ENCODE measurements at regions not wholly inside any gene's neighbourhood (a gene's known extent, or its start where the extent isn't known, plus 50 kb on each side); places are given as distances from the start of the nearest gene placed in this dataset.

DNA sequence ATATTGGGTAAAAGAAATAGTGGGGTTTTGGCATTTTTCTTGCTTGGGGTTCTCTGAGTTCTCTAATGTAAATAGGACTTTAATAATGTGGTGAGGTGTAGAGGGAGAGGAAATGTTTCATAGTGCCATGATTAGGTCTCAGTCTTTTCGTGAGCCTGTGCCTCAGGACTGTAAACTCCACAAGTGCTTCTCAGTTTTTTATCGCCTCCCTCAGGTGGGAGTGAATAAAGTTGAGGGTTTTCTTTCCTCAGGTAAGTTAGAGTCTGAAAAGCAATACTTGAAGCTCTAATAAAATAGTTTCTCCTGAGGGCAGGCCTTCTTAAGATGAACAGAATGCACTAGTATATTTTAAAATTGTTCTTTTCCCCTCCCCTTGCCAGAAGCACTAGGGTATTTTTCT lies 243.1 kb upstream of the SETBP1 start:
- FAIRE-seq (no peak), DNase-seq (ENCODE audit: insufficient read length) (no peak)
- TF ChIP-seq POLR2A (IDR thresholded peaks at IDR 0.05; ENCODE audit: low read depth, low read length) (no peak), TAF1 (IDR thresholded peaks at IDR 0.05; ENCODE audit: borderline replicate concordance, low read depth, low read length) (no peak), POLR2AphosphoS5 (IDR thresholded peaks at IDR 0.05; ENCODE audit: low read depth, low read length) (no peak)

DNA sequence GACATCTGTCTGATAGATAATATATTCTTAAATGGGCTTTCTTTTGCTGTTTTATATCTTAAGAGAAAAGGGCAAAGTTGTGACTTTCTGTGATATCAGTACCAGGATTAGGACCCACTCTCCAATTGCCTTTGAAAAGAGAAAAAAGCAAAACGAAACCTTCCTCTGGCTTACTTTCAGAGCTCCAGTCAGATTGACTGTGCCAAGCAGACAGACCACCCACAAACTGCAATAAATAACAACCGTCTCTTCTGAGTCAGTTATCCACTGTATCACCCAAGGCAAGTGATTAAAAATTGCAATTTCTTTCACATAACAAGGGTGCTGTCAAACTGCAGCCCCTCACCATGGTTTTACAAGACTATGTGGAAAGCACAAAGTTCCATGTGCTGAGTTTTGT lies 230.5 kb upstream of the SETBP1 start:
- FAIRE-seq (no peak), DNase-seq (ENCODE audit: insufficient read length) (no peak)
- TF ChIP-seq POLR2AphosphoS5 (IDR thresholded peaks at IDR 0.05; ENCODE audit: low read depth, low read length) = no peak
- TF ChIP-seq TAF1 (IDR thresholded peaks at IDR 0.05; ENCODE audit: borderline replicate concordance, low read depth, low read length) = no peak
- TF ChIP-seq POLR2A (IDR thresholded peaks at IDR 0.05; ENCODE audit: low read depth, low read length) = no peak

DNA sequence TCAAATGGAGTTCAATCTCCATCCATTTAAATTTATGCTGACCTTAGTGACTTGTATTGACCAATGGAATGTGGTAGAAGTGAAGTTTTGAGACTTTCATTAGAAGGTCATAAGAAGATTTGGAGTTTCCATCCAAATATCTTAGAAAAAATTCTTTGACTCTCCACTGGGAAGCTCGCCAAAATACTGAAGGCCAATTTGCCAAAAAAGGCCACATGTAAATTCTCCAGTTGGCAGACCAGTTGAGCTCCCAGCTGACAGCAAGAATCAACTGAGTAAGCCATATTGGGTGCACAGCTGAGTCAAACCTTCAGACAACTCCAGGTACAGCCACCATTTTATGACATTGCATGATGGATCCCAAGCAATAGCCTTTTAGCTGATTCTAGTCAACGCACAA lies 228.3 kb upstream of the SETBP1 start:
- DNase-seq (ENCODE audit: insufficient read length) = no peak
- no peak for FAIRE-seq
- TF ChIP-seq TAF1 (IDR thresholded peaks at IDR 0.05; ENCODE audit: borderline replicate concordance, low read depth, low read length) = no peak
- TF ChIP-seq POLR2A (IDR thresholded peaks at IDR 0.05; ENCODE audit: low read depth, low read length) = no peak
- TF ChIP-seq POLR2AphosphoS5 (IDR thresholded peaks at IDR 0.05; ENCODE audit: low read depth, low read length) = no peak

DNA sequence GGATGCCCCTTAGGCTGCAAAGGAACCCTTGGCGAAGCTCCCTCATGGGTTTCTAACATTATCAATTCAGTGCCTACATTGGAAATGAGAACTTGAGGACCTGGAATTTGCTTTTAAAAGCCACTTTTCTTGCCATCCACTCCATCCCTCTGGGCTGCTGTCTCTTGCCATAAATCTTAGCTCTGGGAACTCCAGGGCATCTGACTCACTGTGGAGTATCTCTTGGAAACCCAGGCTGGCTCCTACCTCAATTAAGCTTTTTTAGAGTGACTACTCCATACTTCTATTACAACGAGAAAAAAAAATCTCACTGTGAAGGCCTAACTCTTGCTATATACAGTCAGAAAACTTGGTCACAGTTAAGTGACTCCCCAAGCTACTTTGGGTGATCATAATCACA lies 227.2 kb upstream of the SETBP1 start:
- DNase-seq (ENCODE audit: insufficient read length) = no peak
- TF ChIP-seq POLR2A (IDR thresholded peaks at IDR 0.05; ENCODE audit: low read depth, low read length) (no peak), POLR2AphosphoS5 (IDR thresholded peaks at IDR 0.05; ENCODE audit: low read depth, low read length) (no peak), TAF1 (IDR thresholded peaks at IDR 0.05; ENCODE audit: borderline replicate concordance, low read depth, low read length) (no peak)

DNA sequence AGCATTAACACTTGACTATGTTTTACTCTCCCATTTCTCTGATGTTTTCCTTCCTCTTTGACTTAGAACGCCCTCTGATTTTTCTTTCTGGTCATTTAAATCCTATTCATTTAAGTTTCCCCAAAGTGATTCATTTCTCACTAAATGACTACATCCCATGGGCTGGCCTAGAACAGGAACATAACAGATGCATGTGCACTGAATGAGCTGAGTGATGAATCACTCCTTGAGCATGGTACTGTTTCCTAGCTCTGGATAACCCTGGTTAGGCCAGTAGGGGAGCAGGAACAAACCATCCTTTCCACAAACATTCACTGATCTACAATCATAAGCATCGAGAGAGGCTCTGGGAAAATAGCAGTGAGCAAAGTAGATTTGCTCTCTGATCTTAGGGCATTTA lies 221.9 kb upstream of the SETBP1 start:
- no peak for DNase-seq (ENCODE audit: insufficient read length)
- no peak for FAIRE-seq
- TF ChIP-seq TAF1 (IDR thresholded peaks at IDR 0.05; ENCODE audit: borderline replicate concordance, low read depth, low read length) = no peak
- no peak for TF ChIP-seq POLR2A (IDR thresholded peaks at IDR 0.05; ENCODE audit: low read depth, low read length)
- no peak for TF ChIP-seq POLR2AphosphoS5 (IDR thresholded peaks at IDR 0.05; ENCODE audit: low read depth, low read length)

More for the DNA sequence above, 227.2 kb upstream of the SETBP1 start:
- no peak for FAIRE-seq

DNA sequence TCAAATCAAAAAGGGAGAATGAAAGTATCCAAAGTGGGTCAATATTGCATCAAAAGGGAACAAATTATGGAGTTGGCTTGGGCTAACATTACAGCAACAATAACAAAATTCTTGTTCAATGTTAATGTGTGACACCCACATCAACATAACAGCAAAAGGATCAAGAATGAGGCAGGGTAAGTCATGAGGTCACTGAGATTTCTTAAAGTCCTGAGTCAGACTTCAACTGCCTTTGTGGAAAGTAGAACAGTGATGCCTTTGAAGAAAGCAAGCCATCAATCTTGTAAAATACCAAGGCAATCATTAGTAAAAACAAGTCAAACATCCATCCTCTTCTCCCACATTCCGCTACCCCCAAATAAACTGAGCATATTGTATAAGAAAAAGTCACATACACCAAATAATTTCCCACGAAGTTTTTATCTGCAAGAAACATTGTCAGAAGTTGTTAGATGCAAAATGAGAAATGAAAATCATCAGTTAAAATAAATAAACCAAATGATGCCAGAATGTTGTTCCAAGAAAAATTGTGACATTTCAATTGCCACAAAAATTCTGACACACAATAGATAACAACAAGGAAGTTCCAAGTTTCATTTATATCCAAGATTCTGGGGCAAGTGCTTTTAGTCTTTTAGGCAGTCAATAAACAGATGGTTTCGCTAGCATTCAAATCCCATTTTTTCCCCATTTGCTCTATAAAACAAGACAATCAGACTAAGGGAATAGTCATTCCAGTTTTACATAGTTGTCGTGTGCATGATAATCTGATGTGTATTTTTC lies 216.1 kb upstream of the SETBP1 start:
- TF ChIP-seq TAF1 (IDR thresholded peaks at IDR 0.05; ENCODE audit: borderline replicate concordance, low read depth, low read length) = no peak
- no peak for TF ChIP-seq POLR2A (IDR thresholded peaks at IDR 0.05; ENCODE audit: low read depth, low read length)
- TF ChIP-seq POLR2AphosphoS5 (IDR thresholded peaks at IDR 0.05; ENCODE audit: low read depth, low read length) = no peak
- no peak for DNase-seq (ENCODE audit: insufficient read length)
- FAIRE-seq = no peak

DNA sequence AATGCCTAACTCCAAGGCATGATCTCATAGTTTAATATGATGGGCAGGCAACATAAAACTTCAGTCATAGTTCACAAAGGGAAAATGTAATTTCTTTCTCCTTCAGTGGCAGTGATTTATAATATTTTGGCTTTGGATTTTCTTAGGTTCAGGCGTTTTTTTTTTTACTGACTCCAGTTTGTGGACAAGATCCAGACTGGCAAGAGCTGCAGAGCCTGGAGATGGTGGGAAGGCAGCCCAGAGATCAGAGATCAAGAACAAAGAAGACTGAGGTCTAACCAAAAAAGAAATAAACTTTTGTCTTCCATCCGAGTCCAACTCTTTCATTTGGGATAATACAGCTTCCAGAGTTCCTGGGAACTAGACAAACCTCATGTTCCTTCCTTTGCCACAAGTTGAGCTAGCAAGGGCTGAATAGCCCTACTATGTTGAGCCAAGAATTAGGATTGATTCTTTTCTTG lies 215.3 kb upstream of the SETBP1 start:
- DNase-seq (ENCODE audit: insufficient read length) (no peak), FAIRE-seq (no peak)
- TF ChIP-seq TAF1 (IDR thresholded peaks at IDR 0.05; ENCODE audit: borderline replicate concordance, low read depth, low read length) = no peak
- TF ChIP-seq POLR2AphosphoS5 (IDR thresholded peaks at IDR 0.05; ENCODE audit: low read depth, low read length) = no peak
- no peak for TF ChIP-seq POLR2A (IDR thresholded peaks at IDR 0.05; ENCODE audit: low read depth, low read length)

DNA sequence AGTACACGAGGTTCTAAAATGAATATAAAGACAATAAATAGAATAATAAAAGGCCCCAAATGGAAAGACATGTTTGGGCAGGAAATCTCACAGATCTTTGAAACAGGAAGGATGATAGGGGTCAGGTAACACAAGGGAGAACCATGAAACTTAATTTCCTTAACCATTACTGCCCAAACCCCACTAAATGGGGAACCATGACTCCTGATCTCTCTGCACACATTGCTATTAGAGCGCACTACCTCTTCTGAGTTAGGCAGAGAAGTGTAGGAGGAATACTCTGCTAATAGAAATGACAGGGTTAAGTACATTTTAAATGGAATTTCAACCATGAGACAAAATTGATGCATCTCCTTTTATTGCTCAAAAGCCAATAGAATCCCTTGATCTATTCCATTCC lies 213.7 kb upstream of the SETBP1 start:
- DNase-seq (ENCODE audit: insufficient read length) (no peak), FAIRE-seq (no peak)
- TF ChIP-seq POLR2A (IDR thresholded peaks at IDR 0.05; ENCODE audit: low read depth, low read length) = no peak
- no peak for TF ChIP-seq POLR2AphosphoS5 (IDR thresholded peaks at IDR 0.05; ENCODE audit: low read depth, low read length)
- TF ChIP-seq TAF1 (IDR thresholded peaks at IDR 0.05; ENCODE audit: borderline replicate concordance, low read depth, low read length) = no peak

DNA sequence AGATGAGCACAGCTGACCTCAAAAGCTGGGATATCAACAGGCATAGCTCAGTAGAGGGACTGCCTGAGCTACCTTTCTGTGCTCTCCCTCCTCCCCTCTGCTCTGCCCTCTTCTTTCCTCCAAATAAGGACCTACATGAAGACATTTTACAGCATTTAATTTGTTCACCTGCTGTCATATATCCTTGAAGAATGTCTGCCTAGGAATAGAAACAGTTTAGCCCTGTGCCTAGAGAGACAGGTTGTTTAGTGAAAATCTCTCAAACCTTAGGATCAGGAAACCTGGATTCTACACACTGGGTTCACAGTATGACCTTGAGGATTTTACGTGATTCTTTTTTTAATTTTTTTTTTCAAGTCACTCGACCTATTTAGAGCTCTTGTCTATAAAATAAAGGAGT lies 213.0 kb upstream of the SETBP1 start:
- TF ChIP-seq TAF1 (IDR thresholded peaks at IDR 0.05; ENCODE audit: borderline replicate concordance, low read depth, low read length) (no peak), POLR2AphosphoS5 (IDR thresholded peaks at IDR 0.05; ENCODE audit: low read depth, low read length) (no peak), POLR2A (IDR thresholded peaks at IDR 0.05; ENCODE audit: low read depth, low read length) (no peak)
- DNase-seq (ENCODE audit: insufficient read length) (no peak), FAIRE-seq (no peak)

DNA sequence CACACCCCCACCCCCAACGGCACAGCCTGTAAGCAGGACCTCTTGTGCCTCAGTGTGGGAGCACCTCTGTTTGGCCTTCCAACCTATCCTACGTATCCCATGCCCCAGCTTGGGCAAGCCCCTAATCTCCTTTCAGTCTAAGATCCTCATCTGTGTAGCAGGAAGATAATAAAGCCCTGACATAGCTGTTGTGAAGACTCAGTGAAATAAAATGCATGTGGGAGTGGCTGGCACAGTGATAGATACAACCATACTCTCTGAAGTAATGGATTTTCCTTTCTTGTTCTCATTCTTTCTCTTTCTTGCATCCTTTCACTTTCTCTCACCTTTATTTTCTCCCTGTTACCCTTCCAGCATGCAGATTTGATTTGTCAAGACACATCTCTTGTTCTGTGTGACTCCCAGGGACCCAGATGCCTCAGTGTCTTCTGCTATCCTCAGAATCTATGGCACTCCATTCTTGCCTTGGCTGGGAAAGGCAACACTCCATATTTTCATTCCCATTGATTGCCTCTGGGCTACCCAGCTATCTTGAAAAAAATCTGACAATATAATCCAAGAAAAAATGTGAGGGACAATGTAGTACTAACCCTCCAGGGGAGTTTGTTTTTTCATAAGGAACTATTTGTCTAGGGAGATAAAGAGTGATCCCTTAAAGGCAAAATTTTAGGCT lies 207.2 kb upstream of the SETBP1 start:
- DNase-seq (ENCODE audit: insufficient read length) (no peak), FAIRE-seq (no peak)
- TF ChIP-seq POLR2AphosphoS5 (IDR thresholded peaks at IDR 0.05; ENCODE audit: low read depth, low read length) (no peak), TAF1 (IDR thresholded peaks at IDR 0.05; ENCODE audit: borderline replicate concordance, low read depth, low read length) (no peak), POLR2A (IDR thresholded peaks at IDR 0.05; ENCODE audit: low read depth, low read length) (no peak)

DNA sequence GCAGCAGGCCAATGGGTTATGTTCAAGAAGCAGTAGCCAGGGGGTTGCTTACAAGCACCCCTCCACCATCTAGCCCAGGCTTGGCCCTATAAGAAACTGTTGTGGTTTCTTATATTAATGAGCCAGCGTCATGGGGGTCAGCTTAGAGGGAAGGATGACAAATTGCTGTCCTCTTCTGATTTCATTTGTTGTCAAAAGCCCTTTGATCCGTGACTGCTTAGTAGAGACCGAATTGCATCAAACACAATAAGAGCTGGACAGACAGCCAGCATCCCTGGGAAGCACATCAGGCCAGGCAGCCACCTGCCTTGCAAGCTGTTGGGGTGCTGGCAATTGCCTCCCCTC lies 206.6 kb upstream of the SETBP1 start:
- no peak for FAIRE-seq
- TF ChIP-seq POLR2AphosphoS5 (IDR thresholded peaks at IDR 0.05; ENCODE audit: low read depth, low read length) (no peak), POLR2A (IDR thresholded peaks at IDR 0.05; ENCODE audit: low read depth, low read length) (no peak), TAF1 (IDR thresholded peaks at IDR 0.05; ENCODE audit: borderline replicate concordance, low read depth, low read length) (no peak)
- no peak for DNase-seq (ENCODE audit: insufficient read length)

DNA sequence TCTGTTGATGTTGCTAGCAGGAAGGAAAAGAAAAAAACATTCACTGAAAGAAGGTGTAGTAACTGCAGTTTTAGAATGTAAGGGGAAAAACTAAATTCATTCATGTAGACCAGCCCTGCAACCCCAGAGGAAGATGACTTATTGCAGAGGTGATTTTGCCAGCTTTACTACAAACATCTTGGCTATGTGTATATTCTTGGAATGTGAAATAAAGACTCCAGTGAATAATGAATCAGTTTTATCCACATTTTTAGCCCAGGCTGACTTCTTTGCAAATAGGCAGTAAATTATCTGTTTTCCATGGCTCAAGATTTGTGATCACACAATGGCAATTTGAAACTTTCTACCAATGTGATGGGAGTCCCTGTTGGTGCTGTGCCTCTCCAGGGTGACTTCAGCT lies 206.1 kb upstream of the SETBP1 start:
- FAIRE-seq (no peak), DNase-seq (ENCODE audit: insufficient read length) (no peak)
- TF ChIP-seq POLR2A (IDR thresholded peaks at IDR 0.05; ENCODE audit: low read depth, low read length) (no peak), TAF1 (IDR thresholded peaks at IDR 0.05; ENCODE audit: borderline replicate concordance, low read depth, low read length) (no peak), POLR2AphosphoS5 (IDR thresholded peaks at IDR 0.05; ENCODE audit: low read depth, low read length) (no peak)
